Prostate gland (tissue), 2 donors: ENCODE measurements at regions not wholly inside any gene's neighbourhood (a gene's known extent, or its start where the extent isn't known, plus 50 kb on each side); places are given as distances from the start of the nearest gene placed in this dataset.
"Not testable (repeated sequence)": the region's sequence is repeated elsewhere in the genome, so short reads cannot be mapped to it uniquely, and the experiment has no call there.

Experiments used
- DNase-seq: peaks from one replicate; pipeline ENCODE4 v3.0.0-alpha.2; 2019; ENCODE audit warnings: low spot score
- H3K27ac ChIP-seq, 2 donors: fragments of 200-600 bp; sonication (generic); 2 replicates each; pipeline ENCODE4 v1.5.1; 2017 to 2019
- H3K27me3 ChIP-seq: fragments of 200-600 bp; sonication (generic); replicated peaks from 2 replicates; pipeline ENCODE4 v1.5.1; 2019; ENCODE audit not compliant: insufficient read depth
- H3K36me3 ChIP-seq, 2 donors: fragments of 200-600 bp; sonication (generic); 1 replicate in 1 of 2; 2 replicates in 1 of 2; pipeline versions ENCODE4 v1.5.1 to v1.8.1; 2017 to 2019
- H3K4me1 ChIP-seq: fragments of 200-600 bp; sonication (generic); replicated peaks from 2 replicates; pipeline ENCODE4 v1.5.1; 2019
- H3K4me3 ChIP-seq, 2 donors: fragments of 200-600 bp; sonication (generic); 2 replicates each; pipeline ENCODE4 v1.5.1; 2017 to 2019
- H3K9me3 ChIP-seq: fragments of 200-600 bp; sonication (generic); 2 replicates; pipeline ENCODE4 v1.5.1; 2017
- POLR2A ChIP-seq: fragments of 450-650 bp; IDR thresholded peaks from one replicate; pipeline ENCODE4 v1.6.1; 2016; ENCODE audit warnings: antibody characterized with exemption, mild to moderate bottlenecking
- POLR2AphosphoS5 ChIP-seq: sonication (generic); formaldehyde crosslinking; IDR thresholded peaks from one replicate; pipeline ENCODE4 v1.6.1; 2017; ENCODE audit warnings: antibody characterized with exemption
- WGBS: methylation state at CpG from one replicate; pipeline ENCODE4 v1.1.5; 2018; 5-methylcytosine and 5-hydroxymethylcytosine counted together
- intact Hi-C: fragments of 100-400 bp; cut with DNase I; formaldehyde crosslinking; loops from one replicate; pipeline ENCODE4 v1.14.2; 2022
- TF ChIP-seq, protein P1 (sequence below), 4 experiments: fragments of 200-600 bp in 2 of 4; fragments of 450-650 bp in 2 of 4; sonication (generic) in 2 of 4; IDR thresholded peaks; 1 replicate in 3 of 4; 2 replicates in 1 of 4; pipeline ENCODE4 v1.5.1; 2016 to 2019; ENCODE audit warnings: antibody characterized with exemption in 4 of 4, mild to moderate bottlenecking in 2 of 4, moderate library complexity in 2 of 4

DNA sequence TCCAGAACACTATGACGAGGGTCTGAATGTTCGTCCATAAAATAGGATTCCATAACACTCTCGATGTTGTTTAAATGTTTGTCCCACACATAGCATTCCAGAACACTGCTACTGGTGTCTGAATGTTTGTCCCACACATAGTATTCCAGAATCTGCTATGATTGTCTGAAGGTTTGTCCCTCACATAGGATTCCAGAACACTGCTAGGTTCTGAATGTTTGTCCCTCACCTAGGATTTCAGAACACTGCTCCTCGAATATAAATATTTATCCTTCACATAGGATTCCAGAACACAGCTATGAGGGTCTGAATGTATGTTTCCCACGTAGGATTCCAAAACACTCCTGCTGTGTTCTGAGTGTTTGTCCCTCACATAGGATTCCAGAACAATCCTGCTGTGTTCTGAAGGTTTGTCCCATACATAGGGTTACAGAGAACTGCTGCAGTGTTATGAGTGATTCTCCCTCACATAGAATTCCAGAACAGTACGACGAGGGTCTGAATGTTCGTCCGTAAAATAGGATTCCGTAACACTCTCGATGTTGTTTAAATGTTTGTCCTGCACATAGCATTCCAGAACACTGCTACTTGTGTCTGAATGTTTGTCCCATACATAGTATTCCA, 215.3 kb downstream of the FOXD4L6 start:
- H3K27me3 ChIP-seq, result no peaks in the 10 kb centered on the region
- no peaks in the 10 kb centered on the region for H3K4me1 ChIP-seq
- TF ChIP-seq POLR2AphosphoS5 (no peak), POLR2A (no peak)
- TF ChIP-seq, protein P1, sequence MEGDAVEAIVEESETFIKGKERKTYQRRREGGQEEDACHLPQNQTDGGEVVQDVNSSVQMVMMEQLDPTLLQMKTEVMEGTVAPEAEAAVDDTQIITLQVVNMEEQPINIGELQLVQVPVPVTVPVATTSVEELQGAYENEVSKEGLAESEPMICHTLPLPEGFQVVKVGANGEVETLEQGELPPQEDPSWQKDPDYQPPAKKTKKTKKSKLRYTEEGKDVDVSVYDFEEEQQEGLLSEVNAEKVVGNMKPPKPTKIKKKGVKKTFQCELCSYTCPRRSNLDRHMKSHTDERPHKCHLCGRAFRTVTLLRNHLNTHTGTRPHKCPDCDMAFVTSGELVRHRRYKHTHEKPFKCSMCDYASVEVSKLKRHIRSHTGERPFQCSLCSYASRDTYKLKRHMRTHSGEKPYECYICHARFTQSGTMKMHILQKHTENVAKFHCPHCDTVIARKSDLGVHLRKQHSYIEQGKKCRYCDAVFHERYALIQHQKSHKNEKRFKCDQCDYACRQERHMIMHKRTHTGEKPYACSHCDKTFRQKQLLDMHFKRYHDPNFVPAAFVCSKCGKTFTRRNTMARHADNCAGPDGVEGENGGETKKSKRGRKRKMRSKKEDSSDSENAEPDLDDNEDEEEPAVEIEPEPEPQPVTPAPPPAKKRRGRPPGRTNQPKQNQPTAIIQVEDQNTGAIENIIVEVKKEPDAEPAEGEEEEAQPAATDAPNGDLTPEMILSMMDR (IDR thresholded peaks at IDR 0.05), result no peak
- H3K9me3 ChIP-seq, result no peaks in the 10 kb centered on the region
- H3K27ac ChIP-seq, result no peak overlapping the region
- WGBS, result 71% methylated on average over 11 of the region's 11 CpGs
- DNase-seq, result no peak
- H3K36me3 ChIP-seq, result no peaks in the 10 kb centered on the region
- intact Hi-C loops, result no loop called here
- no peak overlapping the region for H3K4me3 ChIP-seq

DNA sequence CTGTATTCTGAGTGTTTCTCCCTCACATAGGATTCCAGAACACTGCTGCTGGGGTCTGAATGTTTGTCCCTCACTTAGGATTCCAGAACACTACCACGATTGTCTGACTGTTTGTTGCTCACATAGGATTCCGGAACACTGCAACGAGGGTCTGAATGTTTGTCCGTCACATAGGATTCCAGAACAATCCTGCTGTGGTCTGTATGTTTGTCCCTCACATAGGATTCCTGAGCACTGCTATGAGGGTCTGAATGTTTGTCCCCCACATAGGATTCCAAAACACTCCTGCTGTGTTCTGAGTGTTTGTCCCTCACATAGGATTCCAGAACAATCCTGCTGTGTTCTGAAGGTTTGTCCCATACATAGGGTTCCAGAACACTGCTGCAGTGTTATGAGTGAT, 215.8 kb downstream of the FOXD4L6 start:
- H3K27me3 ChIP-seq, H3K27ac ChIP-seq, H3K4me3 ChIP-seq, H3K9me3 ChIP-seq, intact Hi-C loops, H3K36me3 ChIP-seq, H3K4me1 ChIP-seq, DNase-seq: not testable (repeated sequence)
- 81% methylated on average over 4 of the region's 4 CpGs for WGBS

DNA sequence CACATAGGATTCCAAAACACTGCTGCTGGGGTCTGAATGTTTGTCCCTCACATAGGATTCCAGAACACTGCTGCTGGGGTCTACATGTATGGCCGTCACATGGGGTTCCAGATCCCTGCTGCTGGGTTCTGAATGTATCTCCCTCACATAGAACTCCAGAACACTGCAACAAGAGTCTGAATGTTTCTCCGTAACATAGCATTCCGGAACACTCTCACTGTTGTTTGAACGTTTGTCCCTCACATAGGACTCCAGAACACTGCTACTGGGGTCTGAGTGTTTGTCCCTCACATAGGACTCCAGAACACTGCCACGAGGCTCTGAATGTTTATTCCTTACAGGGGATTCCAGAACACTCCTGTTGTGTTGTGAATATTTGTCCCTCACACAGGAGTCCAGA, 216.8 kb downstream of the FOXD4L6 start:
- H3K9me3 ChIP-seq, result no peaks in the 10 kb centered on the region

DNA sequence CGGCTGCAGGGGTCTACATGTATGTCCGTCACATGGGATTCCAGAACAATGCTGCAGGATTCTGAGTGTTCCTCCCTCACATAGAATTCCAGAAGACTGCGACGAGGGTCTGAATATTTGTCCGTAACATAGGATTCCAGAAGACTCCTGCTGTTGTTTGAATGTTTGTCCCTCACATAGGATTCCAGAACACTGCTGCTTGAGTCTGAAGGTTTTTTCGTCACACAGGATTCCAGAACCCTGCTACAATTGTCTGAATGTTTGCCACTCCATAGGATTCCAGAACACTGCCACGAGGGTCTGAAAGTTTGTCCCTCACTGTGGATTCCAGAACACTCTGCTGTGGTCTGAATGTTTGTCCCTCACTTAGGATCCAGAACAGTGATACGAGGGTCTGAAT, 217.5 kb downstream of the FOXD4L6 start:
- H3K4me1 ChIP-seq, H3K9me3 ChIP-seq, DNase-seq, H3K27me3 ChIP-seq, H3K4me3 ChIP-seq, H3K36me3 ChIP-seq, H3K27ac ChIP-seq, intact Hi-C loops: not testable (repeated sequence)
- WGBS, result 80% methylated on average over 8 of the region's 8 CpGs

More for the DNA sequence above, 216.8 kb downstream of the FOXD4L6 start:
- intact Hi-C loops, result no loop called here
- no peak for TF ChIP-seq POLR2AphosphoS5
- no peak for TF ChIP-seq POLR2A
- TF ChIP-seq, protein P1 (IDR thresholded peaks at IDR 0.05), result no peak
- Histone ChIP-seq H3K4me1 (no peaks in the 10 kb centered on the region), H3K36me3 (no peaks in the 10 kb centered on the region), H3K4me3 (no peak overlapping the region), H3K27ac (no peak overlapping the region), H3K27me3 (no peaks in the 10 kb centered on the region)
- WGBS, result 73% methylated on average over 5 of the region's 5 CpGs
- DNase-seq, result no peak

DNA sequence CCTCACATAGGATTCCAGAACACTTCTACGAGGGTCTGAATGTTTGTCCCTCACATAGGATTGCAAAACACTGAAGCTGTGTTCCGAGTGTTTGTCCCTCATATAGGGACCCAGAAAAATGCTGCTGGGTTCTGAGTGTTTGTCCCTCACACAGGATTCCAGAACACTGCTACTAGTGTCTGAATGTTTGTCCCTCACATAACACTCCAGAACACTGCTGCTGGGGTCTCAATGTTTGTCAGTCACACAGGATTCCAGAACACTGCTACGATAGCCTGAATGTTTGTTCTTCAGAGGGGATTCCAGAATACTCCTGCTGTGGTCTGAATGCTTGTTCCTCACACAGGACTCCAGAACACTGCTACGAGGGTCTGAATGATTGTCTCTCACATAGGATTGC, 218.7 kb downstream of the FOXD4L6 start:
- TF ChIP-seq, protein P1 (IDR thresholded peaks at IDR 0.05), result no peak
- TF ChIP-seq POLR2A, result no peak
- TF ChIP-seq POLR2AphosphoS5, result no peak
- intact Hi-C loops, result no loop called here
- H3K36me3 ChIP-seq, result no peaks in the 10 kb centered on the region
- no peak for DNase-seq
- no peak overlapping the region for H3K4me3 ChIP-seq
- no peaks in the 10 kb centered on the region for H3K4me1 ChIP-seq
- WGBS, result 79% methylated on average over 4 of the region's 4 CpGs
- H3K27ac ChIP-seq, result no peak overlapping the region
- H3K9me3 ChIP-seq, result no peaks in the 10 kb centered on the region
- H3K27me3 ChIP-seq, result no peaks in the 10 kb centered on the region

DNA sequence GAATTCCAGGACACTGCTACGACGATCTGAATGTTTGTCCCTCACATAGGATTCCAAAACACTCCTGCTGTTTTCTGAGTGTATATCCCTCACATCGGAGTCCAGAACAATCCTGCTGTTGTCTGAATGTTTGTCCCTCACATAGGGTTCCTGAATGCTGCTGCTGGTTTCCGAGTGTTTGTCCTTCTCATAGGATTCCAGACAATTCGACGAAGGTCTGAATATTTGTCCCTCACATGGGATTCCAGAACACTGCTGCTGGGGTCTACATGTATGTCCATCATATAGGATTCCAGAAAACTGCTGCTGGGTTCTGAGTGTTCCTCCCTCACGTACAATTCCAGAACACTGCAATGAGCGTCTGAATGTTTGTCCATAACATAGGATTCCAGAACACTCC, 219.4 kb downstream of the FOXD4L6 start:
- DNase-seq, H3K9me3 ChIP-seq, H3K27me3 ChIP-seq, H3K27ac ChIP-seq, H3K4me1 ChIP-seq, H3K36me3 ChIP-seq, H3K4me3 ChIP-seq, intact Hi-C loops: not testable (repeated sequence)
- 88% methylated on average over 8 of the region's 8 CpGs for WGBS
